NCI-H2196 (cell line): ENCODE measurements at regions not wholly inside any gene's neighbourhood (a gene's known extent, or its start where the extent isn't known, plus 50 kb on each side); places are given as distances from the start of the nearest gene placed in this dataset.
"Not testable (repeated sequence)": the region's sequence is repeated elsewhere in the genome, so short reads cannot be mapped to it uniquely, and the experiment has no call there.

Experiments
- DNase-seq: peaks from one replicate; lab custom pipeline; 2025; ENCODE audit not compliant: unreplicated experiment; lab: John Stamatoyannopoulos, UW

GRCh38 chr15:98085003-98085639 lies 124.6 kb downstream of the ARRDC4 start:
- peak; percentile 4 for DNase-seq

GRCh38 chr15:98088307-98088945 lies 127.9 kb downstream of the ARRDC4 start:
- DNase-seq: not testable (repeated sequence)

- not testable (repeated sequence) for DNase-seq
Measured at GRCh38 chr15:98089352-98089751, 128.8 kb downstream of the ARRDC4 start.

GRCh38 chr15:98097986-98098385 lies 137.5 kb downstream of the ARRDC4 start:
- not testable (repeated sequence) for DNase-seq

- not testable (repeated sequence) for DNase-seq
Measured at GRCh38 chr15:98100606-98101005, 140.1 kb downstream of the ARRDC4 start.

GRCh38 chr15:98103570-98103969 lies 143.1 kb downstream of the ARRDC4 start:
- DNase-seq: no peak

- not testable (repeated sequence) for DNase-seq
Measured at GRCh38 chr15:98104386-98105151, 144.1 kb downstream of the ARRDC4 start.

- DNase-seq: not testable (repeated sequence)
Measured at GRCh38 chr15:98106615-98107194, 146.2 kb downstream of the ARRDC4 start.

- no peak for DNase-seq
Measured at GRCh38 chr15:98111806-98112205, 151.3 kb downstream of the ARRDC4 start.

- DNase-seq: no peak
Measured at GRCh38 chr15:98113327-98113726, 152.8 kb downstream of the ARRDC4 start.

- no peak for DNase-seq
Measured at GRCh38 chr15:98120561-98120960, 160.1 kb downstream of the ARRDC4 start.

GRCh38 chr15:98121536-98121935 lies 161.0 kb downstream of the ARRDC4 start:
- DNase-seq: no peak

GRCh38 chr15:98121957-98122356 lies 161.5 kb downstream of the ARRDC4 start:
- DNase-seq: no peak

GRCh38 chr15:98123297-98123696 lies 162.8 kb downstream of the ARRDC4 start:
- no peak for DNase-seq

- no peak for DNase-seq
Measured at GRCh38 chr15:98123834-98124233, 163.3 kb downstream of the ARRDC4 start.

- DNase-seq: no peak
Measured at GRCh38 chr15:98124581-98124980, 164.1 kb downstream of the ARRDC4 start.

- DNase-seq: no peak
Measured at GRCh38 chr15:98126326-98127085, 166.0 kb downstream of the ARRDC4 start.

- no peak for DNase-seq
Measured at GRCh38 chr15:98127586-98127985, 167.1 kb downstream of the ARRDC4 start.

GRCh38 chr15:98131924-98132323 lies 171.4 kb downstream of the ARRDC4 start:
- DNase-seq: no peak

GRCh38 chr15:98134905-98135304 lies 174.4 kb downstream of the ARRDC4 start:
- DNase-seq: no peak

- DNase-seq: no peak
Measured at GRCh38 chr15:98138910-98139309, 178.4 kb downstream of the ARRDC4 start.
